MM.1S (cell line): ENCODE measurements at regions not wholly inside any gene's neighbourhood (a gene's known extent, or its start where the extent isn't known, plus 50 kb on each side); places are given as distances from the start of the nearest gene placed in this dataset.

Experiments
- CTCF ChIP-seq: fragments of 300-600 bp; sonication (generic); IDR thresholded peaks from 2 replicates; pipeline ENCODE4 v1.5.1; 2016; ENCODE audit warnings: antibody characterized with exemption, low read length, mixed read lengths
- EZH2 ChIP-seq: fragments of 300-600 bp; sonication (generic); optimal IDR thresholded peaks from 2 replicates; pipeline ENCODE3; 2017; ENCODE audit warnings: low read depth, mild to moderate bottlenecking, antibody characterized with exemption, low read length, mixed read lengths
- EZH2phosphoT487 ChIP-seq: fragments of 300-600 bp; sonication (generic); IDR thresholded peaks from 2 replicates; pipeline ENCODE4 v1.6.1; 2018; ENCODE audit warnings: antibody characterized with exemption, low read length

GRCh38 chr1:95449516-95449915 is 215.5 kb downstream of the RWDD3 start:
- TF ChIP-seq EZH2 (no peak), CTCF (no peak), EZH2phosphoT487 (no peak)
